Neural cell (in vitro differentiated cells): ENCODE measurements at regions not wholly inside any gene's neighbourhood (a gene's known extent, or its start where the extent isn't known, plus 50 kb on each side); places are given as distances from the start of the nearest gene placed in this dataset.

ENCODE experiments used
- H2AFZ ChIP-seq: fragments of 200-600, 300-800 bp; sonication (generic), shearing (Covaris generic); 2 replicates; pipeline ENCODE4 v1.6.0; 2014; ENCODE audit warnings: low read depth, mild to moderate bottlenecking, antibody characterized with exemption, low read length, moderate library complexity
- H3F3A ChIP-seq: fragments of 200-600 bp; shearing (Covaris generic); 2 replicates; pipeline ENCODE4 v1.6.1; 2016; ENCODE audit warnings: mild to moderate bottlenecking, moderate library complexity, mixed read lengths, antibody characterized with exemption, low read length; ENCODE audit not compliant: insufficient read depth, poor library complexity, severe bottlenecking
- H3K27ac ChIP-seq: fragments of 200-600, 300-800 bp; sonication (generic), shearing (Covaris generic); 2 replicates; pipeline ENCODE4 v1.5.1; 2014; ENCODE audit warnings: mild to moderate bottlenecking, low read length, moderate library complexity
- H3K27me3 ChIP-seq: fragments of 300-800, 200-600 bp; sonication (generic), shearing (Covaris generic); 2 replicates; pipeline ENCODE4 v1.6.0; 2014; ENCODE audit warnings: mild to moderate bottlenecking, low read depth, low read length, moderate library complexity; ENCODE audit not compliant: insufficient read depth
- H3K36me3 ChIP-seq: fragments of 300-800, 200-600 bp; sonication (generic), shearing (Covaris generic); 2 replicates; pipeline ENCODE4 v1.5.1; 2014; ENCODE audit warnings: mild to moderate bottlenecking, antibody characterized with exemption, low read length, moderate library complexity; ENCODE audit not compliant: insufficient read depth
- H3K4me2 ChIP-seq: fragments of 300-800, 200-600 bp; sonication (generic), shearing (Covaris generic); 2 replicates; pipeline ENCODE4 v1.6.0; 2014; ENCODE audit warnings: mild to moderate bottlenecking, low read length
- H3K4me3 ChIP-seq: fragments of 300-800, 200-600 bp; sonication (generic), shearing (Covaris generic); 2 replicates; pipeline ENCODE4 v1.5.1; 2014; ENCODE audit warnings: mild to moderate bottlenecking, low read length, moderate library complexity
- H3K79me2 ChIP-seq: fragments of 200-600 bp; shearing (Covaris generic); replicated peaks from 2 replicates; pipeline ENCODE4 v1.6.0; 2014; ENCODE audit warnings: mild to moderate bottlenecking, low read length, moderate library complexity; ENCODE audit not compliant: insufficient read depth
- H3K9ac ChIP-seq: fragments of 300-800, 200-600 bp; sonication (generic), shearing (Covaris generic); 2 replicates; pipeline ENCODE4 v1.6.1; 2016; ENCODE audit warnings: mild to moderate bottlenecking, low read length, mixed read lengths
- H3K9me2 ChIP-seq: fragments of 200-600 bp; shearing (Covaris generic); 2 replicates; pipeline ENCODE4 v1.6.1; 2016; ENCODE audit warnings: mild to moderate bottlenecking, low read length, mixed read lengths; ENCODE audit not compliant: insufficient read depth
- H3K9me3 ChIP-seq: fragments of 200-600, 300-800 bp; sonication (generic), shearing (Covaris generic); 2 replicates; pipeline ENCODE4 v1.6.1; 2016; ENCODE audit warnings: mild to moderate bottlenecking, mixed run types, low read length, moderate library complexity, mixed read lengths
- H4K20me1 ChIP-seq: fragments of 200-600 bp; shearing (Covaris generic); 2 replicates; pipeline ENCODE4 v1.6.1; 2016; ENCODE audit warnings: mild to moderate bottlenecking, mixed run types; ENCODE audit not compliant: insufficient read depth
- EP300 ChIP-seq: fragments of 450-650 bp; conservative IDR thresholded peaks from 2 replicates; pipeline ENCODE4 v1.6.1; 2014; ENCODE audit warnings: antibody characterized with exemption, mild to moderate bottlenecking, moderate library complexity; ENCODE audit not compliant: poor library complexity, severe bottlenecking
- EZH2 ChIP-seq: fragments of 200-600, 300-800 bp; shearing (Covaris generic), sonication (generic); IDR thresholded peaks from 2 replicates; pipeline ENCODE4 v1.6.1; 2014; ENCODE audit warnings: antibody characterized with exemption, low read length, borderline replicate concordance, mild to moderate bottlenecking; ENCODE audit not compliant: insufficient read depth, poor library complexity, severe bottlenecking
- MXI1 ChIP-seq: fragments of 450-650 bp; conservative IDR thresholded peaks from 2 replicates; pipeline ENCODE4 v1.6.1; 2014; ENCODE audit warnings: antibody characterized with exemption, mild to moderate bottlenecking; ENCODE audit not compliant: poor library complexity, severe bottlenecking
- RAD21 ChIP-seq: fragments of 450-650 bp; conservative IDR thresholded peaks from 2 replicates; pipeline ENCODE4 v1.6.1; 2014; ENCODE audit warnings: antibody characterized with exemption, mild to moderate bottlenecking, moderate library complexity
- REST ChIP-seq: IDR thresholded peaks from 2 replicates; pipeline ENCODE4 v1.6.1; 2012; ENCODE audit warnings: borderline replicate concordance
- SMC3 ChIP-seq: fragments of 450-650 bp; conservative IDR thresholded peaks from 2 replicates; pipeline ENCODE4 v1.6.1; 2014; ENCODE audit warnings: antibody characterized with exemption, mild to moderate bottlenecking, moderate library complexity; ENCODE audit not compliant: poor library complexity
- TAF1 ChIP-seq: IDR thresholded peaks from 2 replicates; pipeline ENCODE4 v1.6.1; 2012; ENCODE audit warnings: low read depth
- TF ChIP-seq, protein P1 (sequence below): fragments of 450-650 bp; IDR thresholded peaks from 2 replicates; pipeline ENCODE4 v1.5.1; 2014; ENCODE audit warnings: antibody characterized with exemption, mild to moderate bottlenecking, moderate library complexity; ENCODE audit not compliant: poor library complexity, severe bottlenecking

DNA sequence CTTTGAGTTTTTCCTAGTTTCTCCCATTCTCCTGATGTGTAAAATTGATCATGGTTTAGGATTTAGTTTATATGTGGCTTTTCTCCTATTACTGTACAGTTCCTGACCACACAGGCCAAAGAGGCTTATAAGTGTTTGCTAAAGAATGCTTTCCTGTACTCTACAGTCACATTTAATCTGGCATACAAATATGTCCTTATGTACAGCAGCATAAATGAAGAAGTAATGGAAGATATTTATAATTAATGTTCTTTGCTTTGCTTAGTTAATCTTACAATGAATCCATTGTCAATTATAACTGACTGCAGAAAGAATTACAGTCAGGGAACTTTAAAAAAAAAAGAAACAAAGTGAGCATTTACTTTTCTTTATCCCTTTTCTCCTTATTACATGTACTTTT lies 293.9 kb downstream of the KCNC2 start:
- no peaks in the 10 kb centered on the region for H3K9me2 ChIP-seq
- TF ChIP-seq EZH2 (no peak), MXI1 (no peak), SMC3 (no peak)
- TF ChIP-seq, protein P1, sequence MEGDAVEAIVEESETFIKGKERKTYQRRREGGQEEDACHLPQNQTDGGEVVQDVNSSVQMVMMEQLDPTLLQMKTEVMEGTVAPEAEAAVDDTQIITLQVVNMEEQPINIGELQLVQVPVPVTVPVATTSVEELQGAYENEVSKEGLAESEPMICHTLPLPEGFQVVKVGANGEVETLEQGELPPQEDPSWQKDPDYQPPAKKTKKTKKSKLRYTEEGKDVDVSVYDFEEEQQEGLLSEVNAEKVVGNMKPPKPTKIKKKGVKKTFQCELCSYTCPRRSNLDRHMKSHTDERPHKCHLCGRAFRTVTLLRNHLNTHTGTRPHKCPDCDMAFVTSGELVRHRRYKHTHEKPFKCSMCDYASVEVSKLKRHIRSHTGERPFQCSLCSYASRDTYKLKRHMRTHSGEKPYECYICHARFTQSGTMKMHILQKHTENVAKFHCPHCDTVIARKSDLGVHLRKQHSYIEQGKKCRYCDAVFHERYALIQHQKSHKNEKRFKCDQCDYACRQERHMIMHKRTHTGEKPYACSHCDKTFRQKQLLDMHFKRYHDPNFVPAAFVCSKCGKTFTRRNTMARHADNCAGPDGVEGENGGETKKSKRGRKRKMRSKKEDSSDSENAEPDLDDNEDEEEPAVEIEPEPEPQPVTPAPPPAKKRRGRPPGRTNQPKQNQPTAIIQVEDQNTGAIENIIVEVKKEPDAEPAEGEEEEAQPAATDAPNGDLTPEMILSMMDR, result no peak
- no peaks in the 10 kb centered on the region for H3F3A ChIP-seq
- no peak overlapping the region for H3K4me3 ChIP-seq
- no peaks in the 10 kb centered on the region for H4K20me1 ChIP-seq
- no peaks in the 10 kb centered on the region for H3K36me3 ChIP-seq
- no peak overlapping the region for H3K27ac ChIP-seq
- no peaks in the 10 kb centered on the region for H3K79me2 ChIP-seq
- no peaks in the 10 kb centered on the region for H3K27me3 ChIP-seq
- no peak overlapping the region for H3K4me2 ChIP-seq
- H3K9me3 ChIP-seq, result no peaks in the 10 kb centered on the region
- no peak overlapping the region for H2AFZ ChIP-seq
- no peak overlapping the region for H3K9ac ChIP-seq

GRCh38 chr12:74917743-74918142 lies 291.9 kb downstream of the KCNC2 start:
- Histone ChIP-seq H3K36me3 (no peaks in the 10 kb centered on the region), H3K27me3 (no peaks in the 10 kb centered on the region), H3K9me3 (no peaks in the 10 kb centered on the region), H3K4me2 (no peak overlapping the region), H3F3A (no peaks in the 10 kb centered on the region), H3K9ac (no peak overlapping the region), H4K20me1 (no peaks in the 10 kb centered on the region), H2AFZ (no peak overlapping the region), H3K79me2 (no peaks in the 10 kb centered on the region), H3K4me3 (no peak overlapping the region), H3K27ac (no peak overlapping the region), H3K9me2 (no peaks in the 10 kb centered on the region)
- TF ChIP-seq EZH2 (no peak), RAD21 (no peak), SMC3 (no peak), TAF1 (no peak), EP300 (no peak), REST (no peak)
- TF ChIP-seq, protein P1, result no peak
